GM18511 (cell line): ENCODE measurements at regions not wholly inside any gene's neighbourhood (a gene's known extent, or its start where the extent isn't known, plus 50 kb on each side); places are given as distances from the start of the nearest gene placed in this dataset.
"Not testable (repeated sequence)": the region's sequence is repeated elsewhere in the genome, so short reads cannot be mapped to it uniquely, and the experiment has no call there.

ENCODE experiments used
- ATAC-seq: cut with Tn5 transposase; IDR thresholded peaks from one replicate; pipeline ENCODE4 v1.9.1; 2021; ENCODE audit warnings: mild to moderate bottlenecking, moderate library complexity; ENCODE audit not compliant: unreplicated experiment

DNA sequence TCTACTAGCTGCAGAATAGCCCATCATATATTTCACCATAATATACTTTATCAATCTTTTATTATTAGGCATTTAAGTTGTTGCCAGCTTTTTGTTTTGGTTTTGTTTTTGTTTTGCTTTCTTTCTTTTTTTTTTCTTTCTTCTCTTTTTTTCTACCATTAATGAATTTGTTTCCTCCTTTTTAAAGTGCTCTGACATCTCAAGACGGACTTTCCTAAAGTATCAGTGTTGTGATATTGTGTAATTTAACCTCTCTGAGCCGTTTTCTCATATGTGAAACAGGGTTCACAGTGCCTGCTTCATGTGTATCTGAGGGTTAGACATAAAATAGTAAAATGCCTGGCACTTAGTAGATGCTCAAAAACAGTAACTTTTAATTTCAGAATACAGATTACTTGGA, 109.5 kb upstream of the IL12A start:
- ATAC-seq: no peak

- no peak for ATAC-seq
These were observed 109.0 kb upstream of the IL12A start for GRCh38 chr3:159879598-159879997.

GRCh38 chr3:159881208-159881607, 107.4 kb upstream of the IL12A start:
- ATAC-seq: no peak

DNA sequence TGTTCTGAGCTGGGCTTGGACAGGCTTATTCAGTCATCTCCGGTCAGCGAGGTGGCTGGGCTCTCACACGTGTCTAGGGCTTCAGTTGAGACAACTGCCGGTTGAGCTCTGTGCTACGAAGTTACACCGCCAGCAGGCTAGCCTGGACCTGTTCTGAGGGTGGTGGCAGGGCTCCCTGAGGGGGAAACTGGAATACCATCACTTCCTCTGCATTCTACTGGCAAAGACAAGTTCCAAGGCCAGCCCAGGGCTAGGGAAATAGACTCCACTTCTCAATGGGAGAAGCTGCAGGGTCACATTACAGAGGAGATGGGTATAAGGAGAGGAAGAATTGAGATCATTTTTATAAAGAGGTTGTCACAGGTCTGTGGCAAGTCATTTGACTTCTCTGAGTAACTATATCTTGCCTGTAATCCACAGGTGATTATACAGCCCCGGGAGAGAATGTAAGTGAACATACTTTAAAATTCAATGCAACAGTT, 106.8 kb upstream of the IL12A start:
- ATAC-seq: no peak

GRCh38 chr3:159882367-159882766, 106.3 kb upstream of the IL12A start:
- ATAC-seq: no peak

DNA sequence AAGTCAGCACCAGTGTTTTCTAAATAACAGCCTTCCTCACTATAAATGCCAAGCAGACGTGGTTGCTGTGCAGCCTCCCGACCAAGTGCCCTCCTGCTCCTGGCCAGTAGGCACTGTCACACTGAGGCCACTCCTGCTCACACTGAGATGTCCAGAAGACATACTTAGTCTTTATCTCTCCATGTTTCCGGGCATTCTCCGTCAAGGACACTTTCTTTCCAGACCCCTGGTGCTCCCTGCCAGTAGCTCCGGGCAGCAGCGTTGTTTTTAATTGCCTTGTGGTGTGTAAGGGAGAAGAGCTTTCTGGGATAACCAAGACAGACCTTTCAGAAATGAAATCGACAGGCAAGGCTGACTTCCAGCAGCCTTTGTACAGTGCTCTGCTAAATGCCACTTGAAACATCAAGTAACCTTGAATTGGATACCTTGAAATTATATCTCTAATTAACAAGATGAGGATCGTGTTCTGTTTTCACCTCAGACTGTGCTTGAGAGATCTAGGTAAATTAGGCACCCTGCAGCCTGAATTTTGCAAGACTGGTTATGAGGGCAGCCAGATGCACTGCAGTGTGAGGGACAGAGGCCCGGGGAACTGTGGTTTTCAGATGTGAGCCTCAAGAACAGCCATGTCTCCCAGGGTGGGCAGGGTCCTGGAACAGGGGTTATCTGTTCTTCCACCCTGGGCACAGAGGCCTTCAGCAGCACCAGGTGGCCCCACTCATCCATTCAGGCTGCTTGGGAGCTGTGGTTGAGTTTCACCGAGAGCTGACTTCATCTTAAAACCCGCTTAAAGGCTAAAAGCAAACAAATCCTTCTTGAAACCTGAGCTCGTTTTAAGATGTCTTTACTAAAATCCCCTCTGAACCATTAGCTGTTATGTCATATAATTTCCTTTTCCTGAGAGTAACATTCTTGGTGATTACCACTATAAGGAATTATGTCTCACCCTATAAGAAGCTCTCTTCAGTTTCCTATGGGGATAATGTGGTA, 105.5 kb upstream of the IL12A start:
- no peak for ATAC-seq

DNA sequence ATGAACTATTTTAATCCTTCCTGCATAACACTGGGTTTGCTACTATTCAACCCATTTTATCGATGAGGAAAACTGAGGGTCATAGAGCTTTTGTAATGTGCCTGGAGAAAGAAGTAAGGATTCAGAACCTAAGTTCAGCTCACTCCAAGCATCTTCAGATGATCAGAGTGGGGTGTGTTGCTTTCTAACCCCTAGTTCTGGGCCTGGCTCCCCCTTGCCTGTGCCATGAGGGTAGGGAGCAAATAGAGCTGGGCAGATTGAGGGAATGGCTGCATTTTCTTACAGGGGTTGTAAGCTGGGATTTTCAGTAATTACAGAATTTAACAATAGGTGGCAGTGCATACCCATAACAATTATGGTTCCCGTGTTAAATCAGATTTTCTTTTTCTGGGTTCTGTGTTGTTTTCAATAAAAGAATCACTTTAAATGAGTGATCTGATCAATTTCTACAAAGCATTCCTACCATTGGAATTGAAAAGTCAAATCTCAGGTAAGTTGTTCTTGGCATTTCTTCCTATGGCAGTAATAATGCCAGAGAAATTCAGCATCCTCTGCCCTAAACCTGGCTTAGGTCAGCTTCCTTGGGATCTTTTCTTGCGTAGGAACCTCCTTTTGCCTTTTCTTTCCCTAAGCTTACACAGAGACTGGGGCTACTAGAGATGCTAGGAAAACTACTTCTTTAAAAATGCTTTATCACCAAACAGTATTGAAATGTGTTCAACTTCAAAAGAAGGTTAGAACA, 103.8 kb upstream of the IL12A start:
- ATAC-seq: peak; percentile 53

DNA sequence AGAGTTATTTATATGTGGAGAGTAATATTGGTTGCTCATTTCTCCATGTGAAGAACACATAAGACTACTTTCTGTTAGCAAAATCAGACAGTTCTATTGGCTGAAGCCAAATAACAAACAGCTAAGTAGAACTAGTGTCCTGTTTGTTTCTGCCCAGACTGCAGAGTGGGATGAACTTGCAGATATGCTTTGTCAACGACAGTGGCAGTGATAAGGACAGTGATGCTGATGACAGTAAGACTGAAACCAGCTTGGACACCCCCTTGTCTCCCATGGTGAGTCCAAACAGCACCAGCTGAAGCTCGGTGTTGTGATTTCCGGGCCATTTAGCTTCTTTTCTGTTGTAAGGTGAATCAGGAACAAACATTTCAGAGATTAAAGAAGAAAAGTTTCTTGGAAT, 102.6 kb upstream of the IL12A start:
- no peak for ATAC-seq

- not testable (repeated sequence) for ATAC-seq
These were observed 102.1 kb upstream of the IL12A start for GRCh38 chr3:159886530-159886929.

DNA sequence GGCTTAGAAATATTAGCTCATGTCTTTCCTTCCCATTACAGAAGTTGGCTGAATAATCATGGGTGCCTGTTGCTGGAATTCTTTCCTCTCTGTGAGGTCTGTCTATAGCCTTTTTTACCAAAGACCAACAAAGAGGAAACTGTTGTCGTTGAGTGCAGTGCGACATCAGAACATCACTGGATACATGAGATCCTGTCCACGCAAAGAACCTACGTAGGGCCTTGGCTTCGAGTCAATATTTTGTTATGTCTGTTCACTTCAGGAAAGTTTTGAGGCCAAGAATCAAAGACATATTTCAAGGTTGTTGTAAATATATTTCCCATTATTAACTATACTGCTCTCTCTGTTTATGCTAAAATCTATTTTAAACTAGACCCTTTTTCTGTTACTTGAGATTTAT, 101.5 kb upstream of the IL12A start:
- ATAC-seq: no peak

- ATAC-seq: no peak
These were observed 100.7 kb upstream of the IL12A start for GRCh38 chr3:159887911-159888310.

DNA sequence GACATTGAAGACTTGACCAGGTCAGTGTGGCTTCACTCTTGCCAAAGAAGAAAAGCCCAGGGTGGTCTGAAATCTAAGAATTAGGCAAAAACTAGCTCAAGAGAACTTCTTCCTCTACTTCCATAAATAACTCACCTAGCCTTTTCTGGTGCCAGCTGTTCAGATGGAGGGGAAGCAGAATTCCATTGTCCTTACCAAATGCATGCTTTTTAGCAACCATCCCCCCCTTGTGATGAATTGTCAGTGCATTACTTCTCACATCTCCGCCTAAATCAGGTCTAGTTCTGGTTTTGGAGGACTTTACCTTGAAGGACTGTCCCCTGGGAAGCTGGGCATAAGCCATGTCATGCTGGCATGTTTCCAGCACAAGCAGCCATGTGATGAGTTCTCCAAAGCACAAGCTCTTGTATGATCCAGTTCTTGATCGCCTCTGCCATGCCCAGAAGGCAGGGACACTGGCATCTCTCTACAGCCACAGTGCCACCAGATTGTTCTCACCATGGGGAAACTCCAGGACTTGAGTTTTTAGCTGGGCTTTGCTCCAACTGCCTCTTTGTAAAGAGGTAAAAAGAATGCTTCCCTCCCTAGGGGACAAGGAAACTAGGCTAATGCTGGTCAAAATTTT, 96.4 kb upstream of the IL12A start:
- no peak for ATAC-seq

GRCh38 chr3:159892801-159893200, 95.8 kb upstream of the IL12A start:
- ATAC-seq: no peak

DNA sequence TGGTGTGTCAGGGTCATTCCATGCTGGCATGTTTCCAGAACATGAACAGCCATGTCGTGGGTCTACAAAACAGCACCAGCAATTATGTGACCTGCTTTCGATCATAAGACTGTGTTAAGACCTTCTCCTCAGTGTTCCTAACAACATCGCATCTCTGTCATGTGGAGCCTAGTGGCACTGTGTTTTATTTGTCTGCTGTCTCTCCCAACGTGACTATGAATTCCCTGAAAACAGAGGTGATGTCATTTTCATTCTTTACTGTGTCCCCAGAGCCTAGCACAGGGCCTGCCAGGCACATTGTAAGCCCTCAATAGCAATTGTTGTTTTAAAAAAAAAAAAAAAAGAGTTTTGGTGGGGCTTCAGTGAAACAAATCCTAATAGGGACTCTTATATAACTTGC, 94.2 kb upstream of the IL12A start:
- no peak for ATAC-seq

GRCh38 chr3:159895430-159895829, 93.2 kb upstream of the IL12A start:
- no peak for ATAC-seq

GRCh38 chr3:159896543-159896942, 92.1 kb upstream of the IL12A start:
- no peak for ATAC-seq

DNA sequence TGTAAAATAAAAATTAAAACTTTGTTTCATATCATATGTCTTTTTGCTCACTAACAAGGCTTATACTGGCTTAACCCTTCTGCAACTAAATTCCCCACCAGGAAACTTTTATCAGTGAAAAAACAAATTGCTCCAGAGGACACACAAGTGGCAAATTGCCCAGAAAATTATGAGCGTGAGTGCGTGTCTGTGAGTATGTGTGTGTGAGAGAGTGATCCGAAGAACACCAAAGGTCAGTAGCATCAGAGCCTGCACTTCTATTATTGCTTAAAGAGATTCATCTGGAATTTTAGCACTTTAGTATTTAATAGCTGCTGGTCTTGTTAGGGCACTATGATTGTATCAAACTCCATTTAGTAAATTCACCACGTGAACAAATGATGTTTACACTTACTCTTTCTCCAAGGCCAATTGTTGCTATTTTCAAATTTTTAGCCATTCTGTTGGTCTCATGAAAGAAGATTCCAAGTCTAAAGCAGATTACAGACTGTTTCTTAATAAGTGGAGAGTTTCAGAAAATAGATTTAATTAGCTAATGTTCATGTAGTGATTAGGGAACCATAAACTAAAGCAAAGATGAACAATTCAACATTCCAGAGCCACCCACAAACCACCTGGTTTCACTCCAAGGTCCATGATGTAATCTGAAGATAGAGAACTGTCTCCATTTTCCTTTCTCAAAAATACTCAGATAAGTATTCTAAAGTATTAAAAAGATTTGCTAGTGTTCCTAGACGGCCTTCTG, 91.1 kb upstream of the IL12A start:
- ATAC-seq: no peak

DNA sequence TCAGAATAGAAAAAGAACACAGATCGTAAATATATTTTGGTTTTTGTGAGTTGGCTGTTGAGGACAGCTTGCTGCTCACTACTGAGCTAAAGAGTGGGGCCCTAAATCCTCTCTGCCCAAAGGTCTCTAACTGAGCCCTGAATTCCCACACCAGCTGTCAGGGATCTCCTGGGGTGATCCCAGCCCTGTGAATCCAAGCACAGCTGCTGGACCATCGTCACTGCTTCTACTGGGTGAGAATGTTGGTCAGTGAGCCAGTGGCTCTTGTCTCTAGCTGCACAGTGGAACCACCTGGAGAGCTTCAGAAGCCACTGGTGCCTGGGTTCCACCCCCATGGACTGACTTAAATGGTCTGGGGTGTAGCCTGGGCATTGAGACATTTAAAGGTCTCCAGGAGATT, 90.5 kb upstream of the IL12A start:
- ATAC-seq: no peak

DNA sequence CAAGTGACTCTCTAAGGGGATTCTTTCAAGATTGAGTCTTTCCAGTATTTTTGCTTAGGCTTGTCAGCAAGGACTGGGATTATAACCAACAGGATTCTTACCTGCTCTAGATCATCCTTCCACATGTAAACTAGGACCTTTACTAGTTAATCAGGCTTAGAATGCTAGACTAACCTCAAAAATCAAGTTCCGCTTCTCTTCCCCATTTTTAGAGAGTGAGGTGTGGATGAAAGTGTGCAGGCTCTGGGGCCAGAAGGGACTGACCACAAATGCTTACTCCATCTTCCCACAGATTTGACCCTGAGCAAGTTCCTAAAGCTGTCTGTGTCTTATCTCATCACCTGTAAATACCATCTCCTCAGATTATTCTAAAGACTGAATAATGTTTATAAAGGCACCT, 89.5 kb upstream of the IL12A start:
- no peak for ATAC-seq

DNA sequence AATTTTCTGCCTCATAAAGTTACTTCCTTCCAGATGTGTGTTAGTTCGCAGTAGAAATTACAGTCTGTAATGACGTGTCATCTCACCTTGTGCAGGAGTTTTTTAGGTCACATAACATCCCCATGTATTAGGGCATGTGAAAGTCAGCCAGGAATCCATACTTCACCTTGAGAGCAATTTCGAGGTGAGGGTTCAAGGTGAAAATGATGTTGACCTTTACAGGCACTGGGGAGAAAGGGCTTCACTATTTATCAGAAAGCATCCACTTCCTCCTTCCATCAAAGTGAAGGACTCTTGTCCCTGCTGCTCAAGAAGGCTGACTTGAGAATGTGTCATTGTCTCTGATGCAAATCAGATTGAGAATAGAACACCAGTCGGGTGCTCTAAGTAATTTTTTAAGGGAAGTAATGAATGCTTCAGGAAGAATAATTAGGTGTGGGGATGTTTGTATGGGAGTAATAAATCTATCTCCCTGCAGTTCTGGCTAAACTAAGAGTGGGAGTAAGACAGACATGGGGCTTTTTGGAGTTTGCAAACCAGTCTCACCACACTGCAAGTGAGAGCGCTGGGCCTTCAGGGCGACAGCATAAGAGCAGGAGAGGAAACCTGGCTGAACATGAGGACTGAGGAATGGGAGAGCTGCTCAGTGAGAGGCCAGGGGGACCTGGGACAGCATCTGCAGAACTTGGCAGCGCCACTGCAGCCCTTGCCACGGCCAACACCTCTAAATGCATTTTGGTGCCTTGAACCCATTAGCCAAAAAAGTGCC, 85.9 kb upstream of the IL12A start:
- peak; percentile 71 for ATAC-seq
